Limb (tissue), 2 donors: ENCODE measurements at regions not wholly inside any gene's neighbourhood (a gene's known extent, or its start where the extent isn't known, plus 50 kb on each side); places are given as distances from the start of the nearest gene placed in this dataset.

Source experiments
- DNase-seq, 2 donors: peaks; one replicate each; pipeline ENCODE4 v3.0.0-alpha.2; 2016; ENCODE audit errors: extremely low spot score in 2 of 2

- no peak for DNase-seq
Measured at GRCh38 chr11:128196235-128196634, 391.1 kb downstream of the ETS1 start.

GRCh38 chr11:128195756-128196155 lies 391.6 kb downstream of the ETS1 start:
- DNase-seq: no peak

- DNase-seq: peak in 1 of 2 donors; percentile 65
Measured at GRCh38 chr11:128195057-128195751, 392.2 kb downstream of the ETS1 start.

DNA sequence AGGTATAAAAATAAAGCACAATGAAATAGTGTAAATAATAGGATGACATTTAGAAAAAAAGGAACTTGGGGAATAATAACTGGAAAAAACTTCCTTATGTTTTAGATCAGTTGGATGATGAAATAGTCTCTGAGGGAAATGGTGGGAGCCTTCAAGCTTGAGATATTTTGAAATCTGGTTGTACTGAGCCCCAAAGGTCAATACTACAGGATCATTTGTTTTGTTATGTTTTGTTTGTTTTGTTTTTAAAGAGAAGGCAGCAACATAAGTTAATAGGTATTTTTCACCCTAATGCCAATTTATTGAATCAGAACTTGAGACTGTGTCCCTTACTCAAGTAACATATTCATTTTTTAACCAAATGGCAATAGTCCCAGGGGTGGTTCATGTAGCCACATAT lies 393.1 kb downstream of the ETS1 start:
- DNase-seq: no peak

DNA sequence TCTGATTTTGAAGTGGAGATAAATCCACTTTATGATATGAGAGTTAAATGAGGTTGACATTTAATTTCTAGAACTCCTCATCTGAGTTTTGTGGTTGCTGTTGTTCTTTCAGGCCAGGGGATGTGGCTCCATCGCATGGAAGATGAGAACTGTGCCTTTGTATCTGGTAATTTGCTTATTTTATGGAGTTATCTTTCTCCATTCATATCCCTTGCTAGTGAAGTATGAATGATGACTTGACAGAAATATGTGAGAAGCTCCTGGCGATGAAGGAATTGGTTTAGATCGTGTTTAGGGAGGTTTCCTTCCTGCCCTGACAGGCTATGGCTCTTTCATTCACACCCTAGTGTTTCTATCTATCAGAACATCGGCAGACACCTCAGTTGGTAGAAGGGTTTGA lies 393.7 kb downstream of the ETS1 start:
- DNase-seq: no peak

GRCh38 chr11:128190312-128190711 lies 397.0 kb downstream of the ETS1 start:
- DNase-seq: no peak

DNA sequence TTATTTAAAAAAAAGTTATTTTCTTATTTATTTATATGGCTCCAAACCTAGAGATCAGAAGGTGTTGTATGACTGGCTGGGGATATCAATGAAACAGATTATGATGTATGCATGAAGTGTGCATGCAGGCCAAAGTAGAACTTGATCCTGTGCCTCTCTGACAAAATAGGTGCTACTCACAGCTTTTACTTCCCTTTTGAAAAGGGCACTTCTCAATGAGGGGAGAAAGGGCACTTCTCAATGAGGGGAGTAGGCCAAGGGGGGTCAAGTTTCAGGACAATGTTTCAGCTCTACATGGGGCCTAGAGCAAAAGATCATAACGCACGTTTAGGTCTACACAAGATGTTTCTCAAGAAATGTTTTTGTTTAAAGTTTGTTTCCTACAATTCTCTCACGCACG lies 397.5 kb downstream of the ETS1 start:
- DNase-seq: no peak

DNA sequence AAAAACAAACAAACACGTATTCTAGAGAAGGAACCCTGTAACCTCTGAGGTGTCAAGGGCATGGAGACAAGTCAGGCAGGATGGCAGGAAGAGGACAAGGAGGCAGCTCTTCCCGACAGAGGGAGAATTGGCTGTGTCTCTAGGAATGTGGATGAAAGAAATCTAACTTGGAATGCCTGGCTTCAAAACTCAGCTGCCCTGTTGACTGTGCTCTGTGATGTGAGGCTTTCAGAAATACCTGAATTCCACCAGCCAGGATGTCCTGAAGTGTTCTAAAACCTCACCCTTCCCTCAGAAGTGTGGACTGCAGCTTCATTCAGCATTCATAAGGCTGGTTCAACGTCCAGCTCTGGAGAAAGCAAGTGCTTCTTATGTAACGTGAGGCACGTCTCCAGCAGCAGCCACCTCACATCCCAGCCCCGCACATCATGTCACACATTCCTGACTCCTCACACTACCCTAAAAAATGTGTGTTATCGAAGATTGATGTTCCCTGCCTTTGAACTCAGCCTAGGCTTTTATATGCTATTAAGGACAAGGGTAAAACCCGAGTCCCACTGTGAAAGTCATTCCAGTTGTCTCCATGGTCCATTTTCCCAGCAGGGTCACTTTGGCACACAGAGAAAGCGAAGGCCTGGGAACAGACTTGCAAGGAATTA lies 398.9 kb downstream of the ETS1 start:
- DNase-seq: no peak

DNA sequence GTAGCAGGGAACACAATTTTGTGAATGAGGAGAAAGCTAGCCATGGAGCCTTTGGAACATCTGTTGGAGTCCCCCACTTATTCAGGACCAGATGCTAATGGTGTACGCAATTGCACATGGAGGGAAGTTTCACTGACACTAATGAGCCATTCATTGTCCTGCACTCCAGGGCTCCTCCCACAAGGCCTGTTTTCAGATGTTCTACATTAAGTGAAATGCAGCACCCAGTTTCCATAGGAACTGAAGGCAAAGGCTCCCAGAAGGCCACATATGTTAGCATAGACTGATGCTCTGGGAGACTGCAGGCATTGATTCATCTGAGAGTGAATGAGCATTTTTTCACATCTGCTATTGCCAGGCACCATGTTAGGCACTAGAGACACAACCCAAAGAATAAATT lies 399.5 kb downstream of the ETS1 start:
- DNase-seq: no peak

GRCh38 chr11:128187377-128187776 lies 400.0 kb downstream of the ETS1 start:
- no peak for DNase-seq

DNA sequence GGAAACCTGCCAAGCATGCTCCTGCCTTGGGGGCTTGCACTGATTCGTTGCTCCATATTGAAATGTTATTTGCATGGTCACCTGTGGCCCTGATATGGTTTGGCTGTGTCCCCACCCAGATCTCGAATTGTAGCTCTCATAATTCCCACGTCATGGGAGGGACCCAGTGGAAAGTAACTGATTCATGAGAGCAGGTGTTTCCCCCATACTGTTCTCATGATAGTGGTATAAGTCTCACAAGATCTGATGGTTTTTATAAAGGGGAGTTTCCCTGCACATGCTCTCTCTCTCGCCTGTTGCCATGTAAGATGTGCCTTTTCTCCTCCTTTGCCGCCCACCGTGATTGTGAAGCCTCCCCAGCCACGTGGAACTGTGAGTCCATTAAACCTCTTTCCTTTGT lies 402.4 kb downstream of the ETS1 start:
- no peak for DNase-seq

DNA sequence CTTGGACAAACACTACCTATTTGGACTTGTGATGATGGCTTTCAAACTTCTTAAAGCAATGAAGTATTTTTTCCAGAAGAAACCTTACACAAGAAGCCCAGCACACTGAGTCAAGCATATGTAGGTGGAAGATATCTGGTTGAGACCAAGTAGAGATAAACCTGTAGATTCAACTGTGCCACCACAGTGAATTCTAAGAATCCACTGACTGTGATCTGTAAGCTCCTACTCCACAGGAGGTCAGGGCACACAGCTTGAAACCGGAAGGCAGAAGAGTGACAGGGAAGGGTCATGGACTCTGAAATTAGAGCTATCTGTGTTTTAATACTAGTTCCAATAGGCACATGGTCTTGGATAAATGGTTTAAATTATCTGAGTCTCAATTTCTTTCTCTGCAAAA lies 404.5 kb downstream of the ETS1 start:
- DNase-seq: no peak

- no peak for DNase-seq
Measured at GRCh38 chr11:128181984-128182383, 405.4 kb downstream of the ETS1 start.

GRCh38 chr11:128181088-128181480 lies 406.3 kb downstream of the ETS1 start:
- DNase-seq: no peak

GRCh38 chr11:128180441-128181087 lies 406.8 kb downstream of the ETS1 start:
- no peak for DNase-seq

DNA sequence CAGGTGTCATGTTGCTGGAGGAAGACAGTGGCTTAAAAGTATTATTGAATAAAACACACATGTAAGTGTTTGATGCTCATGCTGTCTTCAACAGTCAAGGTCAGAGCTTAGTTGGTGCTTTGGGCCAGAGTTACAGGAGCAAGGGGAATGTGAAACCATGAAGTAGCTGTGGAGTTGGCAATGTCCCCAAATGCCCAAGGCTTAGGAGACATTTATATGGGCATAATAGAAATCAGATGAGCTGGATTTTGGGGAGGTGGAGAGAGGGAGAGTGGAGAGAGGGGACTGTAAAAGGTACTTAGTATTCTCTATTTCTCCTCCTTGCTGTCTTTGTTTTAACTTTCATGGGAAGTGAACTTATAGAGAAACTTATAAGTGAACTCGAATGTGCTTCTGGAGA lies 407.8 kb downstream of the ETS1 start:
- DNase-seq: no peak

DNA sequence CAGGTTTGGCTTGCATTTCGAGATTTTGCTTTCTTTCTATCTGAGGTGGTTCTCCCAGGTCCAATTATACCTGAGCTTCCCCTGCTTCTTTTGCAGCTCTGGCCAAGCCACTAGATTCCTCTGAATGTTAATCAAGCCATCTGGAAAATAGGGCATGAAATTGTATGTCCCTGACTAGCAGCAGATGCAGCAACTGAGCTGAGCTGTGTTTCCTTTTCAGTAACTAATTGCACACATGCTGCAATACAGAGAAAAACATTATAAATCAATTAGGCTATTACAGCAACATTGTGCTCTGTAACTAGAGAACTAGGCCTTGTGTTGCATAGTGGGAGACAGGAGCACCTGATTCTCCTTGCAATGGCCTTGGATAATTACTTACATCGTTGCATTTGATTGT lies 408.3 kb downstream of the ETS1 start:
- no peak for DNase-seq

GRCh38 chr11:128174465-128175291 lies 412.7 kb downstream of the ETS1 start:
- DNase-seq: no peak

- DNase-seq: peak; percentile 87 to 93
Measured at GRCh38 chr11:128172046-128172878, 415.1 kb downstream of the ETS1 start.

DNA sequence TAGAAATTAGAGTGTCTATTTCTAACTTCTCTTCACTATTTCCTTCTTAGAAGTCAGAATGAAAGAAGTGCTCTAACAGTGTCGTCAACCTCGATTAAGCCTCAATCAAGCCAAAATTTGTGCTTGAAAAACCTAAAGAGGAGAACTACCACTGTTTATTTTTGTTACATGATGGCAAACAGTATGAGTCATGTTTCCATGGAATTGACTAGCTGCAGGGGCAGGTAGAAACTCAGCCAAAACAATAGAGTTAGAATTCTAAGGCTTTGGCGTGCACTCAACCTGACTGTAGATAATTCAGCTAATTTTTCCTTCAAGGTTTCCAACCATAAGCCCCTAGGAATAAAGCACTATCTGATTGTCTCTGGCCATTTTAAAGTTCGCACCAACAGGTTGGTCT lies 415.9 kb downstream of the ETS1 start:
- no peak for DNase-seq

- DNase-seq: no peak
Measured at GRCh38 chr11:128165572-128165971, 421.8 kb downstream of the ETS1 start.
